ENCODE measurements at regions not wholly inside any gene's neighbourhood (a gene's known extent, or its start where the extent isn't known, plus 50 kb on each side); places are given as distances from the start of the nearest gene placed in this dataset.

- in situ Hi-C loops (cut with HindIII; ENCODE audit: low sequenced_read_pairs), result no loop called here
Observed at GRCh38 chr3:190790185-190790584, 72.3 kb downstream of the GMNC start.

DNA sequence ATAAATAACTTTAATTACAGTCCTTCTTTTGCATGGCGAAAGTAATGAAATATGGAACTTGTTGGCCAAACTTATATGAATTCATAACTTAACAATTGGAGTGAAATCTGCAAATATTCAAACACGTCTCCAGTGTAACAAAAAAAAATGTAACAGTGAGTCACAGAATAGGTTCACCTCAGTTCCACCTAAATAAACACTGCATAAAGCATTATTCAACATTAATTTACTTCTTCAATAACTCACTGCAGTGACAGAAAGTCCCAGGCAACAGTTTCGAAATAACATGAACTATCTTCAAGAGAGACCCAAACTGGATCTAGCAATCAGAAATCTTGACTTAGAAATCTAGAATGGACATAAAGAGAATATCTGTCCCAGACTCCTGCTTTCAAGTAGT lies 75.6 kb downstream of the GMNC start:
- in situ Hi-C loops (cut with HindIII; ENCODE audit: low sequenced_read_pairs), result no loop called here

DNA sequence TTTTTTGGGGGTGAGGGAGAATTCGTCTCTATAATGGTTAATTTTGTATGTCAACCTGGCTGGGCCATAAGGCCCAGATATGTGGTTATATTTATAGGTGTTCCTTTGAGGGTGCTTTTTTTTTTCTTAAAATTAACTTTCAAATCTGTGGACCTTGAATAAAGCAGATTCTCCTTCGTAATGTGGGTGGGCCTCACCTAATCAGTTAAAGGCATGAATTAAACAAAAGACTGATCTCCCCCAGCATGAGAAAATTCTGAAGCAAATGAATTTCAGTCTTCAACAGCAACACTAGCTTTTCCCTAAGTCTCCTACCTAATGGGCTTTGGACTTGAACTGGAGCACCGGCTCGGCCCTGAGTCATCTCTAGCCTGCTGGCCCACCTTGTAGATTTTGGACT lies 77.4 kb downstream of the GMNC start:
- in situ Hi-C loops (cut with HindIII; ENCODE audit: low sequenced_read_pairs), result no loop called here

- in situ Hi-C loops (cut with HindIII; ENCODE audit: low sequenced_read_pairs), result no loop called here
Observed at GRCh38 chr3:190780524-190780923, 82.0 kb downstream of the GMNC start.

GRCh38 chr3:190774633-190775032 lies 87.9 kb downstream of the GMNC start:
- in situ Hi-C loops (cut with HindIII; ENCODE audit: low sequenced_read_pairs), result no loop called here

DNA sequence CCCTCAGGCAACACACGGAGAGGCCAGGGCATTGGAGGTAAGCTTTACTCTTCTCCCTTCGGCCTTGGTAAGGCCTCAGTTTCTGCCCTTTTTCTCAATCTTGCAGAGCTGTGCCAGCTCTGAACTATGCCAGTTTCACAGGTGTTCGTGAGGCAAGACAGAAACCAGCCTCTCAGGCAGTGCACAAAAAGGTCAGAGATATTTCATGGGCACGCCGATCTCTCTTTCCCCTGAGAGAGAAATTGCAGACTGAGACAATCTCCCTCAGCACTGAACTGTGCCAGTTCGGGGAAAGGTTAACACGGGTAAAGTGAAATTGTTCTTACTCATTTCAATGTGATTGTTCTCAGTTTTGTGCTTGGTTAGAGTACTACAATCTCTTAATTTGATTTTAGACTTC lies 88.5 kb downstream of the GMNC start:
- in situ Hi-C loops (cut with HindIII; ENCODE audit: low sequenced_read_pairs), result no loop called here

DNA sequence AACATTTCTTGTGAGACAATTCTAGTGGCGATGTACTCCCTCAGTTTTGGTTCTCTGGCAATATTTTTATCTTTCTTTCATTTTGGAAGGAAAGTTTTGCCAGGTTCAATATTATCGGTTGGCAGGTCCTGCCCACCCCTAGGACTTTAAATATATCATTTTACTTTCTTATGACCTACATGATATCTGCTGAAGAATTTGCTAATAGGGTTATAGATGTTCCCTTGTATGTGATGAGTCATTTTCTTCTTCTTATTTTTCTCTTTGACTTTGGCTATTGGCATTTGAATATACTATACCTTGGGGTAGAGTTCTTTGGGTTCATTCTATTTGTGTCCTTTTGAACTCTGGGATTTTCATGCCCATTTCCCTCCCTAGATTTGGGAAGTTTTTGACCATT lies 89.7 kb downstream of the GMNC start:
- in situ Hi-C loops (cut with HindIII; ENCODE audit: low sequenced_read_pairs), result no loop called here

DNA sequence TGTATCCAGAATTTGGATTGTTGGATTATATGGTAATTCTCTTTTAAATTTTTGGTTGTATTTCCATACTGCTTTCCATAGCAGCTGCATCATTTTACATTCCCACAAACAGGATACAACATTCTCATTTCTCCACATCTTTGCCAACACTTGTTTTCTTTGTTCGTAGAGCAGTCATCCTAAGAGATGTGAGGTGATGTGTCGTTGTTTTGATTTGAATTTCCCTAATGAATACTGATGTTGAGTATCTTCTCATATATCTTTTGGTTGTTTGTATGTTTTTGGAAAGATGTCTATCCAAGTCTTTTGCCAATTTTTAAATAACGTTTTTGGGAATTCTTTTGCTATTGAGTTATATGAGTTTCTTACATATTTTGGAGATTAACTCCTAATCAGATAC lies 93.6 kb downstream of the GMNC start:
- in situ Hi-C loops (cut with HindIII; ENCODE audit: low sequenced_read_pairs), result no loop called here

DNA sequence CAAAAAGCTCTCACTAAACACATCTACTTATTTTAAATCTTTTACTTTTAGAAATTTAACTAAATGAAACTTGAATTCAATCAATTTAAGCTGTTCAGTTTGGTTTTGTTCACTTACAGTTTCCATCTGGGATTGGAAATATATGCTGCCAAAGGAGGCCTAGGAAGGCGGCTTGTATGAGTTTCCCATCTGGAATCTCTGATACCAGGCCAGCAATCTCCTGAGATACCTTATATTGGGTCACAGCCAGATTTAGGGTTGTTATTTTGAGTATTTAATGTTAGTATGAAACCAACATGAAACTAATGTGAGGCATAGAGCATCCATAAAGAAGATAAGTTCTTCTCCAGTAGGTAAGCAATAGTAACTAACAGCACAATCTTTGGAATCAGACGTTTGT lies 94.6 kb downstream of the GMNC start:
- in situ Hi-C loops (cut with HindIII; ENCODE audit: low sequenced_read_pairs), result no loop called here

GRCh38 chr3:190764231-190765134 lies 98.0 kb downstream of the GMNC start:
- in situ Hi-C loops (cut with HindIII; ENCODE audit: low sequenced_read_pairs), result no loop called here

- in situ Hi-C loops (cut with HindIII; ENCODE audit: low sequenced_read_pairs), result no loop called here
Observed at GRCh38 chr3:190762801-190763200, 99.7 kb downstream of the GMNC start.

DNA sequence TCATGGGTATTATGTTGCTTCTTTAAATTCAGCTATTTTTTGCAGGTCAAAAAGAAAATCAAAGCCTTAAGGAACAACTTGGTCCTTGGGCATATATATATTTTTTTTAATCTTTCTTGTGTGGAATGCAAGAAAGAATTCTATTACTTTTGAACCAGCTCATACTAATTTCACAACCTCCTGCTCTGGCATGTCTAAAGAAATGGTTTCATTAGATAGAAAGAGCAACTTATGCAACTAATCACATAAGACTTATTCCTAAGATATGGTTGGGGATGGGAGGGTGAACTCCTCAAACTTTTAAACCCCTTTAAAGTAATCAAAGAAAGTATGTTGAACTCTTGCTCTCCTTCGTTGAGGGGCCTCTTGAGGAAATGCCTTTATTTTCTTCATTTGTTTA lies 114.9 kb downstream of the GMNC start:
- in situ Hi-C loops (cut with HindIII; ENCODE audit: low sequenced_read_pairs), result no loop called here

- in situ Hi-C loops (cut with HindIII; ENCODE audit: low sequenced_read_pairs), result no loop called here
Observed at GRCh38 chr3:190746986-190747385, 115.5 kb downstream of the GMNC start.

GRCh38 chr3:190746531-190746930 lies 116.0 kb downstream of the GMNC start:
- in situ Hi-C loops (cut with HindIII; ENCODE audit: low sequenced_read_pairs), result no loop called here

GRCh38 chr3:190741788-190742187 lies 120.7 kb downstream of the GMNC start:
- in situ Hi-C loops (cut with HindIII; ENCODE audit: low sequenced_read_pairs), result no loop called here

DNA sequence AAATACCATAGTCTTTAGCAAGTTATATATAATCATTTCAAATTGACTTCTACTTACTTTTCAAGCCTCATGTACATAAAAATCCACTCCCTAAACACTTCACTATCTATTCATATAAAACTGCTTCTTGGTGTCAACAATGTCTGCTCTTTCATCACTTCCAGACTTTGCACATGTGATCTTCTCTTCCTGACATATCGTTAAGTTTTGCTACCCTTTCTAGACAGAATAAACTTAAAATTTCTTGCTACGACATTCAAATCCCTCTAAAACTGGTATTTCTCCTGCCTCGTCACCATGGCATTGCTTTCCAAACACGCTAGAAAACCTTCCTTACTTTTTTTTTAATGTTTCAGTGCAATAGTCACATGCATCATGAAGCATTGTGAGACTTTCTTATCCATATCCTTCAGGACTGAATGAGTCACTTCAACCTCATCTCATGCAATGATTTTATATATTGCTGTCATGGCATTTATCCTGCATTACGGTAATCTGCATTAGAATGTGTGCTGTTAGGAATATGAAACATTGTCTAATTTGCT lies 122.8 kb downstream of the GMNC start:
- in situ Hi-C loops (cut with HindIII; ENCODE audit: low sequenced_read_pairs), result no loop called here

DNA sequence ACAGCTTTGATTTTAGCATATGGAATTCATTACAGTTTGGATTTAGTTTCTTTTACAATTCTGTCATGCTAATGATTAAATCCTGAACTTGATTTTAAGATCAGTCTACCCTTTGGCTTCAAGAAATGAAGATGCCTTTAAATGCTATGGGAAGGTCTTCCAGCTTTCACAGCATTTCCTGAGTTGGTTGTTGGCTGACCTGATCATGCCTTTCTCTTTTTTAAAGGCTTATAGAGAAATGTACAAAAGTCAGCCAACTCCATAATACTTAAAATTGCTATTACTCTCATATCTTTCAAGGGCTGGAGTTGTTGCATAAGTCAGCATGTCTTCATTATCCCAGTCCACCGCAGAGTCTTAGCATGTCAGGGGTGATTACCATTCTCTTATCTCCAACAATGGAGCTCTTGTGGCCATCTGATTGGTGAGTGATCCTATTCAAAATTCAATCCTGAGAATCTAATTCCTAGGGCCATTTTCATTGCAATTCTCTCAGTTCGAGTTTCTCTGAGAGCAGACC lies 123.8 kb downstream of the GMNC start:
- in situ Hi-C loops (cut with HindIII; ENCODE audit: low sequenced_read_pairs), result no loop called here

DNA sequence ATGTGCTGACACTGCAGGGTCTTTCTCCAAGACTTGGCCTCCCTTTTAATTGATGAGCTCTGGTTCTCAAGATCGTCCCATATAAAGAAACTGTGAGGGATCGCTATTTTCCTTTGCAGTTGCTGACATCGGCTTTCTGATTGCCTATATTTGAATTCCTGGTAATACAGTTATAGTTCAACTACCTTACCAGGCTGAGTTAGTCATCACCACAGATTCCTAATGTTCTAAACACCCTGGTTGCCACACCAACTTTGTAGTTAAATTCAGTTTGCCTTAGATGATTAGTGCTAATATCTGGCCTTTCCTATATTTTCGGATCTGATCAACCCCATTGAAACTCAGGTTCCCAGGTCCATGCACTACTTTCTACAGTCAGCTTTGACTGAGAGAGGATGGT lies 125.0 kb downstream of the GMNC start:
- in situ Hi-C loops (cut with HindIII; ENCODE audit: low sequenced_read_pairs), result no loop called here

- in situ Hi-C loops (cut with HindIII; ENCODE audit: low sequenced_read_pairs), result no loop called here
Observed at GRCh38 chr3:190734490-190734889, 128.0 kb downstream of the GMNC start.

- in situ Hi-C loops (cut with HindIII; ENCODE audit: low sequenced_read_pairs), result no loop called here
Observed at GRCh38 chr3:190733591-190734146, 128.8 kb downstream of the GMNC start.

DNA sequence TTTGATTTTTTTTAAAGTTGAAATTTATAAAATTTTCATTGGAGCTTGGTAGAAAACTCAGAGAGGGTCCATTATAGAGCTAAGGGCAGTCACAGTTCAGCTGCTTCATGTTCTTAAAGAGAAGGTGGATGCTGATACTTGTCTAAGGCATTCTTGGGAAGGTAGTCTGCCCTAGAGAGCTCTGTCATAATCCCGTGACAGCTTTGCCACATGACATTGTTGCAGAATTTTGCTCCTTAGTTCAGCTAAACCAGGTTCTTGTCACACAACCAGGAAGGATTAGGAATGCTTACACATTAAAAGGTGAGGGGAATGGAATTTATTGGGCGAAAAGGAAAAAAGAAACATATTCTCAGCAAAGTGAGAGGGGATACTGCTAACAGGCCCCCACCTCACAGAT lies 130.9 kb downstream of the GMNC start:
- in situ Hi-C loops (cut with HindIII; ENCODE audit: low sequenced_read_pairs), result no loop called here

GRCh38 chr3:190728574-190729246 lies 133.8 kb downstream of the GMNC start:
- in situ Hi-C loops (cut with HindIII; ENCODE audit: low sequenced_read_pairs), result no loop called here
